GM18508 (cell line): ENCODE measurements at regions not wholly inside any gene's neighbourhood (a gene's known extent, or its start where the extent isn't known, plus 50 kb on each side); places are given as distances from the start of the nearest gene placed in this dataset.

ENCODE experiments used
- ATAC-seq: cut with Tn5 transposase; IDR thresholded peaks from one replicate; pipeline ENCODE4 v1.9.1; 2021; ENCODE audit warnings: moderate number of reproducible peaks; ENCODE audit not compliant: insufficient read depth, unreplicated experiment

DNA sequence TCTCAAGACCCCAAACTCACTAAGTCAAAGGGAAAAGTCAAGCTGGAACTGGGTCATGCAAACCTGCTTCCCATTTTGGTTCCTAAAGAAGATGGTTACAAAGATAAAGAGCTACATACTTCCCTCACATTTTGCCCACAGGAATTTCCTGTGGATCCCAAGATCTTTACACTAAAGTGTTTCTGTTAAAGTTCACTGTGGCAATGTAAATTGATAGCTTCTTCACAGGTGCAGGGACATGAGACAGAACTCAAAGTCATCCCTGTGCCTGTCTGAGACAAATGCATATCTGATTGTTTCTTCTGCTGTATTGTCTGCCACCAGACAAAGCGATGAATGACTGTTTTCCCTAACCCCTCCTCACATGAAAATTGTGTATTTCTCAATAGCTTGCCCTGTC lies 567.8 kb downstream of the ZIC1 start:
- ATAC-seq: no peak

- no peak for ATAC-seq
Observed at GRCh38 chr3:147987549-147987948, 578.4 kb downstream of the ZIC1 start.

GRCh38 chr3:147989344-147989743 lies 580.2 kb downstream of the ZIC1 start:
- ATAC-seq: no peak

DNA sequence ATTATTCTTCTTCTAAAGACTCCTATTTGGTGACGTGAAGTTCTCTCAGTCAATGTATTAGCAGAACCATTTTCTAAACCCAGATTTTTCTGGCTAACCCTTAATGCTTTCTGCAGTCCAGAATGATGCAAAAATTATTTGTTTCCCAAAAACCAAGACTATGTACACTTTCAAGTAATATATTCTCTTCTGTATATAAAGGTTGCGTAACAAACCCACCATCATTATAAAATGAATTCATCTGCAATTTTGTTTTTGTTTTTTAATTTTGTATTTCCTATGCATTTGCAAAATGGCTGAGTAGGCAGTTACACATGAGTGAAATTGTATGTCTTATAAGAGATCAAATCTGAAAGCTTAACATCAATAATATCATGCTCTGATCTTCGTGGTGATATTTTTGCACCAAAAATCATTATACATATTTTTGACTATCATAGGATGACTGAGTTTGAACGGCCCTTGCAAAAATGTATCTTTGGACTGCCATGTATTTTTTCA lies 593.6 kb downstream of the ZIC1 start:
- no peak for ATAC-seq

DNA sequence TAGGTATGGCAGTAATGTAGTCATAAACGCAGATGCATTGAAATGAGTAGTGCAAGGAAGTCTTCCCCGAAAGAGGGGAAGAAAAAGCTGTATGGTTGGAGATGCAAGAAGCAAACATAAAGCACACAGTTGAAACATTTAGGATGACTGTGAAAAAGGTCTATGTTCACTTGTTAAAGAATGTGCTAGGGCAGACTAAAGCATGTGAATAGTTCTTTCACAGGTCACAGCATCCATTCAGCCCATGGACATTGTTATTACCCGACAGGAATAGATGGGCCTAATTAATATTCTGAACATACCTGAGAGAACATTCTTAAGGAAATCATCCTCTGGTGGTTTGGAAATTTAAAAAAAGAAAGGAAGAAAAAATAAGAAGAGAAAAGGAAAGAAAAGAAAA lies 595.2 kb downstream of the ZIC1 start:
- ATAC-seq: no peak

DNA sequence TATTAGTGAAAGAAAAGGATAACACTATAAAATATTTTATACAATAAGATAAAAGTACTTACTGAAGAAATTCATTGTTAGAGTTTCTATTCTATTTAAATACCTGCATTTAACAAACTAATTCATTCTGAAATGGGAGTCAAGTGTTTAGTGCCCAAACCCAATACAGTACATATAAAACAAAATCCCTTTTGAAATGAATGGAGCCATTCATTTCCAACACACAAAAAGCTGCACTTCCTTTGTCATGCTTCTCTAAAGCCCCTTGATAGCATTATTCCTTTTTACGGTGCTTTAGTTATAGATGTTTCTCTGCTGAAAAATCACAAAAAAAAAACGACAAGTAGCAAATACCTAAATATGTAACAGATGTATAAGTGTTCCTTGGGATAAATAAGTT lies 596.3 kb downstream of the ZIC1 start:
- no peak for ATAC-seq

- no peak for ATAC-seq
Observed at GRCh38 chr3:148006508-148006907, 597.3 kb downstream of the ZIC1 start.

DNA sequence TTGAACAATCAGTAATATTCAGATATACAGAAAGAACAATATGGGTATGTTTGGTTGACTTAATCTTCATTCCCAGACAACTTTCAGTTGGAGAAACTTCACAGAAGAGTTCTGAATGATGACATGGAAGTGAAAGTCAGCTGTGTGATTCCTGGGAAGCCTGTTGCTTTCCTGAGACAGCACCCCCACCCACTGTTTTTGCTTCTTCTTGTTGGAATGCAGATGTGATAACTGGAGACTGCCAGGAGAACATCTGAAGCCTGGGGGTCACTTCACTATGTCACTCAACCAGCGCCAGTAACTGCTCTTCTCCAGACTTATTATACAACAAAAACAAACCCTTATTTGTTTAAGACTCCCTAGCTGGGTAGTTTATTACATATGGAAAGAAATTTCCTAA lies 599.4 kb downstream of the ZIC1 start:
- no peak for ATAC-seq

DNA sequence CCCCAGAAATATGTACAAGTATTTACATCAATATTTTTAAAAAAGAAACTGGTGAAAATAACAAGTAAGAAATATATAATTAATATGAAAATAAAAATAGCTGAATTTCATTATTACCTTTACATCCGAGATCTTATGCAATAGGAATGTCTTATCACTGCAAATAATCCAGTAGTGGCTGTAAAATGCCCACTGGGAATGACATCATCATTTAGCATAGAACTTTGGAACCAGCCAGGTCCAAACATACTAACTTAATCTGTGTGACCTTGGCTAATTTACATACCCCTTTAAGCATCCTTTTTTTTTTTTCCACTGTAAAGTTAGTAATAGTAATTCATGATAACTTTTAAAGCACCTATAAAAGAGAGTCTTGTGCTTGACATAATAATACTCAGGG lies 611.7 kb downstream of the ZIC1 start:
- ATAC-seq: no peak

DNA sequence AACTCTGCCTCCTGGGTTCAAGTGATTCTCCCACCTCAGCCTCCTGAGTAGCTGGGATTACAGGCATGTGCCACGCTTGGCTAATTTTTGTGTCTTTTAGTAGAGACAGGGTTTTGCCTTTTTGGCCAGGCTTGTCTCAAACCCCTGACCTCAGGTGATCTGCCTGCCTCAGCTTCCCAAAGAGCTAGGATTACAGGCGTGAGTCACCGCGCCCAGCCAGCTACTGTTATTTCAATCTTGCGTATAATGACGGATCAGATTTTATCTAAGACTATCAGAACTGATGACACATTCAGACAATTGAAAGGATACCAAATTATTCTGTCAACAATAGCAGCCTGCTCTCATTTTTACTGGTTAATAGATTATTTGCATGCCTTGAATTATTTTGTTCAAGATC lies 612.2 kb downstream of the ZIC1 start:
- ATAC-seq: no peak

DNA sequence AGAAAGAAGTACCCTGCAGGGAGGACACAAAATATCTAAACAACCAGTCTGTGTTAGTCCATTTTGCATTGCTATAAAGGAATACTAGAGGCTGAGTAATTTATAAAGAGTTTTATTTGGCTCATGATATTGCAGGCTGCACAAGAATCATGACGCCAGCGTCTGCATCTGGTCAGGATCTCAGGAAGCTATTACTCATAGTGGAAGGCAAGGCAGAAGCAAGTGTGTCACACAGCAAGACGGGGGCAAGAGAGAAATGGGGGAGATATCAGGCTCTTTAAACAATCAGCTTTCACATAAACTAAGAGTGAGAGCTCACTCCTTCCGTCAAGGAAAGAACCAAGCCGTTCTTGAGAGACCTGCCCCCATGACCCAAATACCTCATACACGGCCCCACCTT lies 614.8 kb downstream of the ZIC1 start:
- no peak for ATAC-seq

GRCh38 chr3:148026009-148026588 lies 616.9 kb downstream of the ZIC1 start:
- no peak for ATAC-seq

DNA sequence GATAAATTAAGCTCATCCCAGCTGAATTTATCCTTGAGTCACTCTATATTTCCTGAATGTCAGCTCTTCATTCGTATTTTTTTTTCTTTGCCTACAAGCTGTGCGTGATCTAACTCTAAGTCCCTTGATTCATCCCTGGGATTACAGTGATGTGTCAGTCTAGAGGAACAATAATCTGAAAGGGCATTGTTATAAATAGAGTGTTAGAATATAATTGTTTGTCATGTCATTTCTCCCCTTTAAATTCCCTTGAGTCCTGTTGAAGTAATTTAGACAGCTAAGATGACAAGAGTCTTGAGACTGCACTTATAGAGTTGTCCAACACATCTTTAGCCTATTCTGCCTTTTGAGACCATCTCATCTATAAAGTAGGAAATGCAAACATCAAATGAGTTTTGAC lies 621.8 kb downstream of the ZIC1 start:
- ATAC-seq: no peak

DNA sequence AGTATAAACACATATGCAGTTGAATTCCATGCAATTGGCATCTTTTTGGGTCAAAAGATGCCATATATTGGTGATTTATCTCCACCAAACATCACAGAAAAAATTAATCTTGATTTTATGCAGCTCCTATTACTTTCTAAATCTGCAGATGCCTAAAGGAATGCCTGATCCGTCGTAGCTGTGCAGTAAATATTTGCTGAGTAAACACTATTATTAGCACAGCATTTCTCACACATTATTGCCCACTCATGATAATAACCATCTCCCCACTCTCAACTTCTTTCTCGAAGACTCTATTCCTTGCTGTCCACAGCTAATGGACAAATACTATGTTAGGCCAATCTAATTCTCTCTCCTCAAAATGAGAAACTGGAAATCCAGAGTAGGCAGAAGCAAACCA lies 625.2 kb downstream of the ZIC1 start:
- ATAC-seq: no peak

DNA sequence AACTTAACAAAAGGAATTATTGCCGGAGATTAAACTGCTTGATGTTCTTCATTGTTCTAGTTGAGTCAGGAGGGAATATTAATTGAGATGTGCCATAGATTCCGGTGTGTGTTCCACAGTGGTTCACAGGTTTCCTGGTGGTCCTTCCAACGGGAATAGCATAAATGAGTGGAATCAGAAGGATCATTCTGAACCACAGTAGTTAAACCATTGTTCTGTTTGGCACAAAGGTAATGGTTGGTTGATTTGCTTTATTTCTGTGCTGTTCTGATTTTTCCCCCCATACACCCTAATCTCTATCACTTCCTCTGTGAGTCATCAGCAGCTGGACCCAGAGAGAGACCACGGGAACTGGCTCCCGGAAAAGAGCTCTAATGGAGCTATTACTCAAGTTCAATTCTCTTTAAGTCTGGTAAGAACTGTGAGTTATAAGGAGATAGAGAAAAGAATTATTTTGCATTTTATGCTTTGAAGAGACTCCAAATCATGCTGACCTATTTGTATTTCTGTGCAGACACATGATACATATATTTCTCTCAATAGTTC lies 627.2 kb downstream of the ZIC1 start:
- ATAC-seq: no peak

GRCh38 chr3:148042663-148043445 lies 633.7 kb downstream of the ZIC1 start:
- no peak for ATAC-seq

DNA sequence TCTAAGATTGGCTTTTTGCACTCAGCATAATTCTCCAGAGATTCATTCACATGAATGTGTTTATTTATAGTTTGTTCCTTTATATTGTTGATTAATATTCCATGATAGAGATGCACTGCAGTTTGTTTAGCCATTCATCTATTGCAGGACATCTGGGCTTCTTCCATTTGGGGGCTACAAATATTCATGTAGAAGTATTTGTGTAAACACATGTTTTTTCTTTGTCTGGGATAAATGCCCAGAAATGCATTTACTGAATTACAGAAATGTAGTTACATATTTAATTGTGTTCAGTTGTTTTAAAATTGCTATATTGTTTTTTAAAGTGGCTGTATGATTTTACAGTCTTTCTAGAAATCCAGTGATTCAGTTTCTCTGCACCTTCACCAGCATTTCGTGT lies 635.0 kb downstream of the ZIC1 start:
- ATAC-seq: no peak

- ATAC-seq: no peak
Observed at GRCh38 chr3:148054999-148055398, 642.7 kb upstream of the AGTR1 start.

DNA sequence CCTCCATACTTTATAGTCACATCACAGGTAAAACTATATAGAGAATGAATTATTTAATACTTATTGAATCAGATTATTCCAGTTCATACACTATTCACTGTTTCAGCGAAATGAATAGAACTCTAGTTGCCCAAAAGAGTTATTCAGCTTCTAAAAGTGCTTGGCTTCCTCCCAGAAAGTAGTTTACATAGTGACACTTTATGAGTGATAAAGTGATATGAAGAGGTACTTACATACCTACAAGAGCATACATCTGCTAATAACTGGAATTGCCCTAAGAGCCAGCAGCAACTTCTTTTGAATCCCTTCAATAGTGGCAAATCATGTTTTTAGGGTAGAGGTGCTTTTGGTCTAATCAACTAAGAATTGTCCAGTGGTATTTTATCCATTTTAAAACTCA lies 635.1 kb upstream of the AGTR1 start:
- no peak for ATAC-seq

- no peak for ATAC-seq
Observed at GRCh38 chr3:148066802-148067201, 630.9 kb upstream of the AGTR1 start.

DNA sequence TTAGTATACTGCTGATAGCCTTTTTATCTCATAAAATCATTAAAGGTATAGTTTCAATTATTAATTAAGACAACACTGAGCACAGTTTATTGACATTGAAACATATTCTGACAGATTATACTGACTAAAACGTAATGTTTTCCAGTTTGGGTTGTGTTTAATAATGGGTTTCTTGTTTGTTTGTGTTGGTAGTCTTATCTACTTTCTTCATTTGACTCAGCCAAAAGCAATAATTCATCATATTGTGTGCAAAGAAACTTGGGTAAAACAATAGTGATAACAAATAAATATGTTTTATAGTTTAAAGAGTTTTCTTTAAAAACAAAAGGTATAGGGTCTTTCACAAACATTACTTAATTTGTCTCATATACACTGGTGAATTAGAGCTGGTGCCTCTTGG lies 629.2 kb upstream of the AGTR1 start:
- ATAC-seq: no peak

GRCh38 chr3:148070041-148070440 lies 627.7 kb upstream of the AGTR1 start:
- no peak for ATAC-seq
